H9 (cell line): ENCODE measurements at regions not wholly inside any gene's neighbourhood (a gene's known extent, or its start where the extent isn't known, plus 50 kb on each side); places are given as distances from the start of the nearest gene placed in this dataset.

Source experiments
- DNase-seq: peaks from one replicate; pipeline ENCODE4 v3.0.0-alpha.2; 2017
- H2AFZ ChIP-seq: one replicate; pipeline ENCODE4 v1.6.1; 2013; ENCODE audit warnings: mild to moderate bottlenecking, low read length, control low read depth, moderate library complexity
- H2AK5ac ChIP-seq: 2 replicates; pipeline ENCODE4 v1.6.1; 2013; ENCODE audit warnings: low read length, control low read depth, mixed read lengths; ENCODE audit not compliant: insufficient read length
- H2BK120ac ChIP-seq: one replicate; pipeline ENCODE4 v1.6.1; 2013; ENCODE audit warnings: low read depth, mild to moderate bottlenecking, low read length, control low read depth, inconsistent platforms; ENCODE audit not compliant: poor library complexity, severe bottlenecking
- H2BK12ac ChIP-seq: 2 replicates; pipeline ENCODE4 v1.6.1; 2013; ENCODE audit warnings: low read length, control low read depth, mixed read lengths, low read depth; ENCODE audit not compliant: insufficient read length
- H2BK15ac ChIP-seq: 2 replicates; pipeline ENCODE4 v1.6.1; 2013; ENCODE audit warnings: low read depth, low read length, control low read depth
- H2BK20ac ChIP-seq: one replicate; pipeline ENCODE4 v1.6.1; 2013; ENCODE audit warnings: low read depth, mild to moderate bottlenecking, low read length, control low read depth, inconsistent platforms; ENCODE audit not compliant: poor library complexity, severe bottlenecking
- H2BK5ac ChIP-seq: 2 replicates; pipeline ENCODE4 v1.6.1; 2013; ENCODE audit warnings: low read length, control low read depth, mixed read lengths; ENCODE audit not compliant: insufficient read length
- H3K14ac ChIP-seq: 2 replicates; pipeline ENCODE4 v1.6.1; 2013; ENCODE audit warnings: low read length, control low read depth; ENCODE audit not compliant: insufficient read depth
- H3K18ac ChIP-seq: 2 replicates; pipeline ENCODE4 v1.6.1; 2013; ENCODE audit warnings: low read depth, mild to moderate bottlenecking, mixed read lengths, low read length, control low read depth; ENCODE audit not compliant: insufficient read length
- H3K23ac ChIP-seq: 2 replicates; pipeline ENCODE4 v1.6.1; 2013; ENCODE audit warnings: low read length, control low read depth, mixed read lengths, low read depth; ENCODE audit not compliant: insufficient read length
- H3K23me2 ChIP-seq: 2 replicates; pipeline ENCODE4 v1.6.1; 2013; ENCODE audit warnings: low read depth, mild to moderate bottlenecking, mixed read lengths, low read length, control low read depth; ENCODE audit not compliant: insufficient read length, poor library complexity, severe bottlenecking
- H3K27ac ChIP-seq: 2 replicates; pipeline ENCODE4 v1.5.1; 2013; ENCODE audit warnings: low read length, control low read depth, mixed read lengths, low read depth; ENCODE audit not compliant: insufficient read length
- H3K27me3 ChIP-seq: 2 replicates; pipeline ENCODE4 v1.6.1; 2013; ENCODE audit warnings: low read length, control low read depth, inconsistent platforms; ENCODE audit not compliant: insufficient read depth
- H3K4ac ChIP-seq: 2 replicates; pipeline ENCODE4 v1.6.1; 2013; ENCODE audit warnings: low read depth, mild to moderate bottlenecking, control low read depth, inconsistent platforms, low read length, moderate library complexity
- H3K4me1 ChIP-seq: 2 replicates; pipeline ENCODE4 v1.6.1; 2013; ENCODE audit warnings: low read length, control low read depth, inconsistent platforms; ENCODE audit not compliant: insufficient read depth
- H3K4me2 ChIP-seq: 2 replicates; pipeline ENCODE4 v1.6.1; 2013; ENCODE audit warnings: low read length, control low read depth, mixed read lengths; ENCODE audit not compliant: insufficient read length, insufficient read depth
- H3K56ac ChIP-seq: 2 replicates; pipeline ENCODE4 v1.6.1; 2013; ENCODE audit warnings: low read depth, mild to moderate bottlenecking, mixed read lengths, low read length, control low read depth; ENCODE audit not compliant: insufficient read length
- H3K79me1 ChIP-seq: 2 replicates; pipeline ENCODE4 v1.6.1; 2013; ENCODE audit warnings: low read depth, mild to moderate bottlenecking, moderate library complexity, low read length, control low read depth, inconsistent platforms; ENCODE audit not compliant: insufficient read depth, poor library complexity, severe bottlenecking
- H3K79me2 ChIP-seq: 2 replicates; pipeline ENCODE4 v1.6.1; 2013; ENCODE audit warnings: low read length, control low read depth, inconsistent platforms; ENCODE audit not compliant: insufficient read depth
- H3K9ac ChIP-seq: 2 replicates; pipeline ENCODE4 v1.6.1; 2013; ENCODE audit warnings: low read length, control low read depth, mixed read lengths; ENCODE audit not compliant: insufficient read length; ENCODE audit errors: extremely low read depth
- H3K9me3 ChIP-seq: one replicate; pipeline ENCODE4 v1.6.1; 2013; ENCODE audit warnings: low read depth, low read length, inconsistent platforms; ENCODE audit not compliant: control insufficient read depth
- H3T11ph ChIP-seq: one replicate; pipeline ENCODE4 v1.6.1; 2013; ENCODE audit warnings: mild to moderate bottlenecking, low read length, control low read depth, inconsistent platforms
- H4K20me1 ChIP-seq: one replicate; pipeline ENCODE4 v1.6.1; 2013; ENCODE audit not compliant: control insufficient read depth, insufficient read length, insufficient read depth
- H4K5ac ChIP-seq: 2 replicates; pipeline ENCODE4 v1.6.1; 2013; ENCODE audit warnings: low read depth, mild to moderate bottlenecking, mixed read lengths, low read length, control low read depth; ENCODE audit not compliant: insufficient read length
- H4K8ac ChIP-seq: replicated peaks from 2 replicates; pipeline ENCODE4 v1.6.1; 2013; ENCODE audit warnings: low read length, control low read depth, mixed read lengths, low read depth; ENCODE audit not compliant: insufficient read length
- H4K91ac ChIP-seq: 2 replicates; pipeline ENCODE4 v1.6.1; 2013; ENCODE audit warnings: low read depth, mild to moderate bottlenecking, moderate library complexity, mixed read lengths, low read length, control low read depth; ENCODE audit not compliant: insufficient read length
- H3K27ac Mint-ChIP-seq, 3 experiments: 2 replicates in 2 of 3; 3 replicates in 1 of 3; pipeline ENCODE4 v1.8.0; 2020 to 2021; ENCODE audit warnings: mixed read lengths in 3 of 3, mild to moderate bottlenecking in 1 of 3, moderate library complexity in 1 of 3
- H3K27me3 Mint-ChIP-seq: 2 replicates; pipeline ENCODE4 v1.8.0; 2021; ENCODE audit warnings: low read depth, mild to moderate bottlenecking, moderate library complexity, mixed read lengths
- H3K36me3 Mint-ChIP-seq, 3 experiments: 2 replicates in 2 of 3; 3 replicates in 1 of 3; pipeline ENCODE4 v1.8.0; 2020 to 2021; ENCODE audit warnings: low read depth in 3 of 3, mixed read lengths in 3 of 3; ENCODE audit not compliant: insufficient read depth in 1 of 3
- H3K4me1 Mint-ChIP-seq, 2 experiments: 2 replicates each; pipeline ENCODE4 v1.8.0; 2020; ENCODE audit warnings: mixed read lengths in 2 of 2
- H3K4me3 Mint-ChIP-seq, 2 experiments: 2 replicates in 1 of 2; 3 replicates in 1 of 2; pipeline ENCODE4 v1.8.0; 2020 to 2021; ENCODE audit warnings: mild to moderate bottlenecking in 2 of 2, mixed read lengths in 2 of 2, moderate library complexity in 1 of 2
- H3K9me3 Mint-ChIP-seq, 2 experiments: 2 replicates in 1 of 2; 3 replicates in 1 of 2; pipeline ENCODE4 v1.8.0; 2020; ENCODE audit warnings: mild to moderate bottlenecking in 2 of 2, mixed read lengths in 2 of 2, moderate library complexity in 1 of 2
- WGBS: extraction: QIAGEN DNeasy Blood & Tissue Kit; methylation state at CpG from one replicate; pipeline ENCODE4 v1.1.7; 2013; ENCODE audit warnings: missing lambda C conversion rate, low lambda C conversion rate, mixed read lengths; ENCODE audit not compliant: insufficient read length; ENCODE audit errors: extremely low coverage; 5-methylcytosine and 5-hydroxymethylcytosine counted together
- TF ChIP-seq, protein P1 (sequence below): fragments of 200-600 bp; sonication (generic); conservative IDR thresholded peaks from 3 replicates; pipeline ENCODE4 v1.8.0; 2021; ENCODE audit warnings: antibody characterized with exemption, mild to moderate bottlenecking

DNA sequence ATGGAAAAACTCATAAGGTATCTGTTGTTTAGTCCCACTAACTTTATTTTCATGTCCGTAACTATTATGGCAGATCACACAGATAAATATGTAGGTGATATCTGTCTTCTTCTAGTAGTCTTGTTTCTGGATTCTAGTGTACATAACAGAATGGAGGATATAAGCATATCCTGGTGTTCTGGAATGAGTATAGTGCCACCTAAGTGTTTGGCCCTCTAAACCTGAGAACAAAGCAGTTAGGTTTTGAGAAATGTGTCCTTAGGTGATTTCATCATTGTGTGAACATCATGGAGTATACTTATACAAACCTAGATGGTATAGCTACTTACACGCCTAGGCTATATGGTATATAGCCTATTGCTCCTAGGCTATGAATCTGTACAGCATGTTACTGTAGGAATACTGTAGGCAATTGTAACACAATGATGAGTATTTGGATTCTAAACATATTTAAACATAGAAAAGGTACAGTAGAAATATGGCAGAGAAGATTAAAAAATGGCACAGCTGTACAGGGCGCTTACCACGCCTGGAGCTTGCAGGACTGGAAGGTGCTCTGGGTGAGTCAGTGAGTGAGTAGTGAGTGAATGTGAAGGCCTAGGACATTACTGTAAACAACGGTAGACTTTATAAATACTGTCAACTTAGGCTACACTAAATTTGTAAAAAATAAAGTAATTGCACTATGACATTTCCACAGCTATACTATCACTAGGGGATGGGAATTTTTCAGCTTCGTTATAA, 150.3 kb upstream of the SLC24A2 start:
- no peaks in the 10 kb centered on the region for H3K9me3 Mint-ChIP-seq
- no CpG with 5 or more reads among the region's 6 CpGs for WGBS

More for the DNA sequence above, 150.3 kb upstream of the SLC24A2 start:
- Histone ChIP-seq H3K4ac (no peak overlapping the region), H3K23ac (no peak overlapping the region), H3K9me3 (no peaks in the 10 kb centered on the region), H2BK120ac (no peak overlapping the region), H3K14ac (no peak overlapping the region), H3K23me2 (no peaks in the 10 kb centered on the region), H3K27ac (no peak overlapping the region), H3K79me1 (no peaks in the 10 kb centered on the region), H3K4me1 (peaks cover 4% of the 10 kb centered on the region; the same call in 1 of the 2 replicates), H4K20me1 (no peaks in the 10 kb centered on the region), H4K91ac (no peak overlapping the region), H3K9ac (no peak overlapping the region), H2BK15ac (no peak overlapping the region), H2AK5ac (no peak overlapping the region), H3K56ac (no peak overlapping the region), H3K4me2 (no peak overlapping the region), H2BK5ac (no peak overlapping the region), H3K79me2 (no peaks in the 10 kb centered on the region), H4K8ac (no peak overlapping the region), H3T11ph (no peak overlapping the region), H4K5ac (no peak overlapping the region), H2BK12ac (no peak overlapping the region), H3K18ac (no peak overlapping the region), H3K27me3 (no peaks in the 10 kb centered on the region; the same call in 1 of the 2 replicates), H2AFZ (no peak overlapping the region), H2BK20ac (no peak overlapping the region)
- Mint-ChIP-seq H3K4me3 (no peak overlapping the region), H3K27me3 (peaks cover 14% of the 10 kb centered on the region), H3K27ac (no peak overlapping the region), H3K36me3 (no peaks in the 10 kb centered on the region), H3K4me1 (peaks cover 18 to 21% of the 10 kb centered on the region in 2 experiments)
- TF ChIP-seq, protein P1, sequence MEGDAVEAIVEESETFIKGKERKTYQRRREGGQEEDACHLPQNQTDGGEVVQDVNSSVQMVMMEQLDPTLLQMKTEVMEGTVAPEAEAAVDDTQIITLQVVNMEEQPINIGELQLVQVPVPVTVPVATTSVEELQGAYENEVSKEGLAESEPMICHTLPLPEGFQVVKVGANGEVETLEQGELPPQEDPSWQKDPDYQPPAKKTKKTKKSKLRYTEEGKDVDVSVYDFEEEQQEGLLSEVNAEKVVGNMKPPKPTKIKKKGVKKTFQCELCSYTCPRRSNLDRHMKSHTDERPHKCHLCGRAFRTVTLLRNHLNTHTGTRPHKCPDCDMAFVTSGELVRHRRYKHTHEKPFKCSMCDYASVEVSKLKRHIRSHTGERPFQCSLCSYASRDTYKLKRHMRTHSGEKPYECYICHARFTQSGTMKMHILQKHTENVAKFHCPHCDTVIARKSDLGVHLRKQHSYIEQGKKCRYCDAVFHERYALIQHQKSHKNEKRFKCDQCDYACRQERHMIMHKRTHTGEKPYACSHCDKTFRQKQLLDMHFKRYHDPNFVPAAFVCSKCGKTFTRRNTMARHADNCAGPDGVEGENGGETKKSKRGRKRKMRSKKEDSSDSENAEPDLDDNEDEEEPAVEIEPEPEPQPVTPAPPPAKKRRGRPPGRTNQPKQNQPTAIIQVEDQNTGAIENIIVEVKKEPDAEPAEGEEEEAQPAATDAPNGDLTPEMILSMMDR, result no peak
- DNase-seq, result no peak
